Thyroid gland (tissue), 4 donors: ENCODE measurements at regions not wholly inside any gene's neighbourhood (a gene's known extent, or its start where the extent isn't known, plus 50 kb on each side); places are given as distances from the start of the nearest gene placed in this dataset.

ENCODE experiments used
- CTCF ChIP-seq, 6 experiments: fragments of 200-600 bp in 3 of 6; fragments of 450-650 bp in 3 of 6; sonication (generic) in 3 of 6; IDR thresholded peaks; one replicate each; pipeline ENCODE4 v1.5.1; 2016 to 2019; ENCODE audit warnings: antibody characterized with exemption in 6 of 6, mild to moderate bottlenecking in 2 of 6, inconsistent platforms in 1 of 6, moderate library complexity in 1 of 6
- POLR2A ChIP-seq, 2 donors: fragments of 450-650 bp; IDR thresholded peaks; one replicate each; pipeline ENCODE4 v1.6.1; 2017; ENCODE audit warnings: antibody characterized with exemption in 2 of 2, mild to moderate bottlenecking in 2 of 2, moderate library complexity in 1 of 2

GRCh38 chr7:124246262-124246863, 213.5 kb upstream of the TMEM229A start:
- no peak for TF ChIP-seq POLR2A (IDR thresholded peaks at IDR 0.05)
- no peak for TF ChIP-seq CTCF (IDR thresholded peaks at IDR 0.05)
